Vagina (tissue), 2 donors: ENCODE measurements at regions not wholly inside any gene's neighbourhood (a gene's known extent, or its start where the extent isn't known, plus 50 kb on each side); places are given as distances from the start of the nearest gene placed in this dataset.

ENCODE experiments used
- POLR2A ChIP-seq, 2 donors: fragments of 450-650 bp; IDR thresholded peaks; one replicate each; pipeline ENCODE4 v1.6.1; 2017; ENCODE audit warnings: antibody characterized with exemption in 2 of 2, mild to moderate bottlenecking in 2 of 2, moderate library complexity in 2 of 2
- POLR2AphosphoS5 ChIP-seq, 2 donors: sonication (generic); formaldehyde crosslinking; IDR thresholded peaks; one replicate each; pipeline ENCODE4 v1.9.0; 2017; ENCODE audit warnings: antibody characterized with exemption in 2 of 2, mild to moderate bottlenecking in 2 of 2, low read depth in 1 of 2; ENCODE audit not compliant: insufficient read depth in 1 of 2
- TF ChIP-seq, protein P1 (sequence below), 3 experiments: fragments of 450-650 bp in 2 of 3; fragments of 200-600 bp in 1 of 3; sonication (generic) in 1 of 3; IDR thresholded peaks; one replicate each; pipeline ENCODE4 v1.5.1; 2017 to 2019; ENCODE audit warnings: antibody characterized with exemption in 3 of 3, mild to moderate bottlenecking in 2 of 3, moderate library complexity in 2 of 3

DNA sequence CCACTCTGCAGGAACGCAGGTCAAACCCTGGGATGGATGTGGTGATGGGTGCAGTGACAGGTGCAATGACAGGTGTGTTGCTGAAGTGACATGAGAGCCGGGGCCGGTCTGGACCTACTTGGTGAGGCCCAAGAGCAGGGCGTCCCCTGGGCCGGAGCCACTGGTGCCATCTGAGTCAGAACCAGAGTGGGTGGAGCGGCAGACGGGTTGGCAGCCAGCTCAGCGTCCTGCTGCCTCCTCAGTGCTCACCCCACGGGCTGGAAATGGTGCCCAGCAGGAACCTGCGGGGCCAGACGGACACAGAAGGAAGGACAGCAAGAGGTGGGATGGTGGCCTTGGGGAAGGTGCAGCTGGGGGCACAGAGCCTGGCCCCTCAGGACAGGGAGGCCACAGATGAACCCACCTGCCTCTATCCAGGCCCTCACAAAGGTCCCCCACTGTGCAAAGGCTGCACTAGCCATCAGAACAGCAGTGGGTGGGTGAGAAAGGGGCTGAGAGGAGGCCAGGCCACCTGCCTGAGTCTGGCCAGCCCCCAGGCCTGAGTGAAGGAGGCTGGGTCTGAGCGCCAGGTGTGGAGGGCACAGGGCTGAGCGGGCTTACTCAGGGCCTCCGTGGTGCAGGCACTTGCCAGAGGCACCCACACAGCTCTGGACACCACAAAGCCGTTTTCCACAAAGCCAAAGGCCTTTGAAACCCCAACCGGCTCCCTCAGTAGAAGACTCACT lies 129.0 kb upstream of the PPP2R2D start:
- TF ChIP-seq POLR2A (IDR thresholded peaks at IDR 0.05), result no peak
- TF ChIP-seq POLR2AphosphoS5 (IDR thresholded peaks at IDR 0.05; ENCODE audit: insufficient read depth in 1 of 2, low read depth in 1 of 2), result no peak
- TF ChIP-seq, protein P1, sequence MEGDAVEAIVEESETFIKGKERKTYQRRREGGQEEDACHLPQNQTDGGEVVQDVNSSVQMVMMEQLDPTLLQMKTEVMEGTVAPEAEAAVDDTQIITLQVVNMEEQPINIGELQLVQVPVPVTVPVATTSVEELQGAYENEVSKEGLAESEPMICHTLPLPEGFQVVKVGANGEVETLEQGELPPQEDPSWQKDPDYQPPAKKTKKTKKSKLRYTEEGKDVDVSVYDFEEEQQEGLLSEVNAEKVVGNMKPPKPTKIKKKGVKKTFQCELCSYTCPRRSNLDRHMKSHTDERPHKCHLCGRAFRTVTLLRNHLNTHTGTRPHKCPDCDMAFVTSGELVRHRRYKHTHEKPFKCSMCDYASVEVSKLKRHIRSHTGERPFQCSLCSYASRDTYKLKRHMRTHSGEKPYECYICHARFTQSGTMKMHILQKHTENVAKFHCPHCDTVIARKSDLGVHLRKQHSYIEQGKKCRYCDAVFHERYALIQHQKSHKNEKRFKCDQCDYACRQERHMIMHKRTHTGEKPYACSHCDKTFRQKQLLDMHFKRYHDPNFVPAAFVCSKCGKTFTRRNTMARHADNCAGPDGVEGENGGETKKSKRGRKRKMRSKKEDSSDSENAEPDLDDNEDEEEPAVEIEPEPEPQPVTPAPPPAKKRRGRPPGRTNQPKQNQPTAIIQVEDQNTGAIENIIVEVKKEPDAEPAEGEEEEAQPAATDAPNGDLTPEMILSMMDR (IDR thresholded peaks at IDR 0.05), result no peak
